LoVo (cell line): ENCODE measurements at regions not wholly inside any gene's neighbourhood (a gene's known extent, or its start where the extent isn't known, plus 50 kb on each side); places are given as distances from the start of the nearest gene placed in this dataset.

Experiments used
- DNase-seq: peaks from one replicate; pipeline ENCODE4 v3.0.0-alpha.2; 2016; ENCODE audit warnings: low spot score

DNA sequence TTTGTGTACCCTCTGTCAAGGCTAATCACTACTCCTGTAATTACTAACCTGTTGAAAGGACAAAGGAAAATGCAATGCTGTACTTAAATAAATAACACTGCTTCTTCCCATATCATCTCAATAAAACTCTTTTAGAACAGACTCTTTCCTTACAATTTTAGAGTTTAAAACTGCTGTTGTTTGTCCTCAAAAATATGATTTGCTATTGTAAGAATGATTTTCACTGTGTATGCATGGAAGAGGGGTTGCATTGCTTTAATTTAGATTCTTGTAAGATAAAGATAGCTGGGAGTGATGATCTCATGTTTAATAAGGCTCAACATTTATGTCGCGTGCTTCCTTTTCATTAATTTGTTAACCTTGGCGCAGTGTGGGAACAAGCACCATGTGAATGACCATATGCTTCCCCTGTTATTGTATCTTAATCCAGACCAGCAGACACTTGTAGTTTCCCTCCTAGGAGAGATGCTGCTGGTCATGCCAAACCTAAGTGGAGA, 89.8 kb upstream of the ATXN1 start:
- no peak for DNase-seq

DNA sequence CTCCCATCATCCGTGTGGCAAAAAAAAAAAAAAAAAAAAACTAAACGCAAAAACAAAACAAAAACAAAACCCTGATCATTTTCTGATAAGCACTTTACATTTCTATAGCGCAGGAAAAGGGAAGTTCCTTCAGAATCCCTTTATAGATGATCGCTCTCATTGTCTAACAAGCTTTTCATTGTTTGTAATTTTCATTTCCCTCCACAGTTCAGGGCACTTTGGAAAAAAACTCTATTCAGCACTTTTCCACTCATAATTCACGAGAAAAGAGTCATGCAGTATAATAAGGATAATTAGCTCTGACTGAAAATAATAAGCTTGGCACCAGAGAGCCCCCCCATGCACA, 89.4 kb upstream of the ATXN1 start:
- DNase-seq: no peak

DNA sequence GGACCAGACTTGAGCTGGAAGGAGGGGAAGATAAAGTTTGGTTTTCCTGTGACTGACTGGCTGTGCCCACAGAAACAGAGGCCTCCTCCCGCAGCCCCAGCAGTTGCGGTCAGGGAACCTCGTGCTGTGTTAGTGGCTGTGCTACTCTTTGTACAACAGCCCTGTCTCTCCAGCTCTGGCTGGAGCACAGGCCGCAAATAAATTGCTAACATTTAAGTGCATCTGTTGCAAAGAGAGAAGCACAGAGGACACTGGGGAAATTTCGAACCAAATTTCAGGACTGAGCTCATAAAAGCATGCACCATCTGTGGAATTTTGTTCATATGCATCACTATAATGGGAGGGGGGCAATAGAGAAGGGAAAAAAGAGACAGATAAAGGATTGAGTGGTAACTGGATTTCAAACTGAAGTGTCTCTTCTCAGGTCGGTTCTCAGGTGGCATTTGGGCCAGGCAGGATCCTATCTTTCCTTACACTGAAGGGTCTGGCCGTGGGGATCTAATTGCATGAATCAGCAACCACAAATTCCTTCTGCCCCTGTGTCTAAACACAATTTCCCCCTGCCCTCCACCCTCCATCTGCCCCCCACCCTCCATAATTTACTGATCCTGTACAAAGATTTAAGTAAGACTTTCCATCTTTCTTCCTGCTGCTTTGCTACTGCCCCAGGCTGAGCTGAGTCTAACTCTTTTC, 88.9 kb upstream of the ATXN1 start:
- DNase-seq: no peak

DNA sequence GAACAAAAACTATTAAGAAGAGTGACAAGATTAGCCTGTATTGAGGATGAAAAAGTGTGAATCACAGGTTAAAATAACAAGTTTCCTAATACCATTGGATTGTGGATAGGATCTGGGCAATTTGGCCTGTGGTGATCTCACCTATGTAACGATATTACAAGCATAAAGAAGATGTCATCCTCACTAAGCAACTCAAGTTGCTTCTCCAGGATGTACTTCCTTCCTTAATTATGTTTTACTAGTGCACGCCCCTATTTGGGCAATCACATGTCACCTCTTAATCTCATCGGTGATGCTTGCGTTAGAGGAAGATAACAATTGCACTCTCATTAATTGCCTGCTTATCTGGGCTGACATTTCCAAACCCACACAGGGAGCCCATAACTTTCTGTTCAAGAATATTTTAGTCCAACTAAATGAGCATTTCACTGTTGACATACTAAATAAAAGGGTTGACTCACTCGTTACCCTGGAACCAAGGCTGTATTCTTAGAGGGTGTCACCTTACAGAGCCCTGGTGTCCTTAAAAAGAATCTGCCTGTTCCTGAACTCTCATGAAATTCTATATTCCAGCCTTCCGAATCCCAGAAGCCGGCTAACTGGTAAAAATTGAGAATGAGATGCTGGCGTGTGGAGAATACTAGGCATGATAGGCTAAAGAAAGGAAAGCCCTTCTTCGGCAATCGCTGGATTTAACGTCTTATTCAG, 88.2 kb upstream of the ATXN1 start:
- no peak for DNase-seq

DNA sequence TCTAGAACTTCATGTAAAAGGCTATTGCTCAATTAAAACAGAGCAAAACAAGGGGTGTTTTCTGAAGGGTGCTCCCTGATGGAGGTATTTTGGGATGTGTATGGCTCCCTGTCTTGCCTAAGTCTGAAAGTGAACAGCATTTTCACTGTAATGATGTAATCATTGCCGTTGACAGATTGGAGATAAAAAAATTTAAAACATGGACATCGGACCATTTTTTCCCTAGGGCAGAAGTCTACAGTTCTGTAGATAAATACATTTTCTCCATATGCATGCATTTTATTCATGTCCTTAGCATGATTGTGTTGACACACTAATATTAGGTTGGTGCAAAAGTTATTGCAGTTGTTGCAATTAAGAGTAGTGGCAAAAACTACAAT, 85.1 kb upstream of the ATXN1 start:
- no peak for DNase-seq

DNA sequence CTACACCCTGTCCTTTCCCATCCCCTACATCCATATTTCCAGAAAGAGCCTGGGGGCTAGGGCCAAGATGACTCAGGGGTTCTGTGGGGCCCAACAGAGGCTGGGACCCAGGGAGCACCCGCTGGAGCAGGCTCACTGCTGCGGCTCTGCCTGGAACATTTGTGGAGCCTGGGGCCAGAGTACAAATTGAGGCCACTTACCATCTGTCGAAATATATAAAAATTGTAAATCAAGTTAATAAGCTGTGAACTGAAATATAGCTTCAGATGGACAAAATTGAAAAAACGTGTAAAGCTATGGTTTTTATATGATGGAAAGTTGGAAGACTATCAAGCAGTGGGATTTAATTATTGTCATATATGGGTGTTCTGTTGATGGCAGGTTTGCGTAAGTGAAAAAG, 82.9 kb upstream of the ATXN1 start:
- DNase-seq: no peak

DNA sequence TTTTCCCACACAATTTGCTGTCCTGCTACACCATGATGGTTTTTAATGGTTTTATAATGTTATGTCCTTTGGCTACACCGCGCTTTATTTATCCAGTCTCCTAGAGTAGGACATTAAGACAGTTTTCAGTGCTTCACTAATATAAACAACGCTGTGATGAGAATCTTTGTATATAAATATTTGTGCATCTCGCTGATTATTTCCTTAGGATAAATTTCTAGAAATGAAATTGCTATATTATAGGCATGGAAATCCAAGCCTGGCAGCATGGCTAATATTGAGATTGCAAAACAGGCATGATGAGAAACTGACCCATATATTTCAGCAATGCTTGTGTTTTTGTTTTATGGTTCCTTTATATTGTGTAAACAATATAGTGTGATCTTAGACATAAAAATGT, 81.4 kb upstream of the ATXN1 start:
- no peak for DNase-seq

DNA sequence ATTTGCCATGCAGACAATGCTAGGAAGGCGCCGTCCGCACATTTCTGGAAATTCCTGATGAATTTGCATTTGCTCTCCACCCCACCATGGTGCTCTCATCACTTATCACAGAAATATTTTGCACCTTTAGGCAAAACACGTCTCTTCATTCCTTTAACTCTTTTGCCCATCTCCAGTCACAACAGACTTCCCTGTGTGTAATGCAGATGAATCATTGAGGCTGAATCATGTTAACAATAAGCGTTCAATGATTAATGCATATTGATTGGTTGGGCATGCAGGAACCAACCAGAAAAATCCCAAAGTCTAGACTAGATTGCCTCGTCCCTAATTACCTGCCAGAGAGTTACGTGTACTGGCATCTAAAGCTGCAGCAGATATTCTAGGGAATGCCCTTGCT, 80.0 kb upstream of the ATXN1 start:
- DNase-seq: no peak

DNA sequence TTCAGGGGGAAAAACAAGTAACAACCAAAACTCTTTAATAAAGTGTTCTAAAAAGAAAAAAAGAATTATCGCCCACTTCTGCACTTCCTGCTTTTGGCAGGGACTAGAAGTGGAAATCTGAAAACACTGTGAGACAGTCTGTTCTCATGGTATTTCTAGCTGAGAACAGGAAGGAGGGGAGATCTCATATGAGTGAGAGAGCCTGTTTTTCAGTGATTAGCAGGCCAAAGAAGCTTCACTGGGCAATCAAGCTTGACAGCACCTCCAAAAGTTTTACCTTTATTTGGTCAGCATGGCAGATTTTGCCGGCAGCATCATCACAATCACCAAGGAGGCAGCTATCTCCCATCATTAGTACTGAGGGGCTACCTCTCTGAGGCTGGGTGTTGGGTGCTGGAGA, 79.5 kb upstream of the ATXN1 start:
- no peak for DNase-seq

DNA sequence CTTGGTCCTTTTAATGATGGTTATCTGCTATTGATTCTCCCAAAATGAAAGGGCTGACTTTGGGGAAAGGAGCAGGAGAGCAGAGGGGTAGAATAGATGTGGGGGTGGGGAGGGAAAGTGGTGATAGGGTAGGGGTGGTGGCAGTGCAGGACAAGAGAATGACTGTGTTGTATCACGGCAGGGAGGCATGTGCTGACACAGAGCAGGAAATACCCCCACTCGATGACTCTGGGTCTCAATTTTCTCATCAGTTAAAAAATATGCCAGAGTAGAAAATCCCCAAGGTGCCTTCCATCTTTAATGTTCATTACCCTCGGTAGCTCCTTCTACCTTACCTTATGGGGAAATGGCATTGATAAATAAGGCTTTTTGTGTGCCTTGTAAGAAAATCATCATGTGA, 79.0 kb upstream of the ATXN1 start:
- no peak for DNase-seq

DNA sequence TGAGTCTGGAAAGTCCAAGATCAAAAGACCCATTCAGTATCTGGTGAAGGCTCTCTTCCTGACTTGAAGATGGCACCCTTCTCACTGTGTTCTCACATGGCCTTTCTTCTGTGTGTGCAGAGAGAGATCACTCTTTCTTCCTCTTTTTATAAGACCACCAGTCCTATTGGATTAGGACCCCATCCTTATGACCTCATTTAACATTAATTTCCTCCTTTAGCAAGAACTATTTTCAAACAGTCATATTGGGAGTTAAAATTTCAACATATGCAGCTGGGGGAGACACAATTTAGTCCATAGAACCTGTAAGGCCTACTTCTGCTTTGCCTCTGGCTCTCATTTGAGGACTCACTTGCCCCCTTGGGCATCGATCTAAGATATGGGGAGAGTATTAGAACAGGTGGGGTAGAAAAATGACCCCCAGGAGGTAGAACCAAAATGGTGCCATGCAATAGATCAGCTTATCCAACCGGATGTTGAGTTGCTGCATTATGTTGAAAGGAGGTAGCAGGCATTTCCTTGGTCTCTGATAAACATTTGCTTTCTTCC, 78.4 kb upstream of the ATXN1 start:
- DNase-seq: no peak

DNA sequence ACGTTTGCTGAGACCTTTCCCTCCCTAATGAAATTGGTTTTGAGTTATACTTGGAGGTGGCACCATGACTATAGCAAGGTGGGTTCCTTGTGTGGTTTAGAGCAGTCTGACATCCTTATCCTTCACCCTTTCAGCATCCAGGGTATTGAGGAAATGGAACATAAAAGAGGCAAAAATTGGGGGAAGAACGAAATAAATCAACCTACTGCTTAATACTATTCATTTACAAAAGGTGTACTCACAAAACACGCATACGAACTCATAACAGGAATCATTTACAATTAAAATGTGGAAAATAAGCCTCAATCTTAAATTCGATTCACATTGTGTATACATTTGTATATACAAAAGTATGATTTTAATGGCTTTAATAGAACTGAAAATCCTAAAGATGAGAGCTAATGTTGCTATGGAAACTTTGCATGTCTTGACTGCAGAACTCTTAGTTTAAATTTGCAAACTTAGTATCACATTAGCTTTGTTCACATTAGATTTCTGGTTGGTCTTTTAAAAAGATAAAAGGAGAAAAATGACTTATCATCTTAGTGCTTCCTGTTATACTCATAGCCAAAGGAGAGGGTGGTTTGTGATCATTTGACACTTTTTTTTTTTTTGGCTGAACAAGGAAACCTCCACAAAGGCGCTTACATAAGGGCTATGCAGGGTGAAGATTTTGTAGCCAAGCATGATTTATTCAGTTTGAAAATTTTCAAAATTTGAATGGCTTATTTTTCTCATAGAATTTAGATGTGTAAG, 76.1 kb upstream of the ATXN1 start:
- DNase-seq: no peak

DNA sequence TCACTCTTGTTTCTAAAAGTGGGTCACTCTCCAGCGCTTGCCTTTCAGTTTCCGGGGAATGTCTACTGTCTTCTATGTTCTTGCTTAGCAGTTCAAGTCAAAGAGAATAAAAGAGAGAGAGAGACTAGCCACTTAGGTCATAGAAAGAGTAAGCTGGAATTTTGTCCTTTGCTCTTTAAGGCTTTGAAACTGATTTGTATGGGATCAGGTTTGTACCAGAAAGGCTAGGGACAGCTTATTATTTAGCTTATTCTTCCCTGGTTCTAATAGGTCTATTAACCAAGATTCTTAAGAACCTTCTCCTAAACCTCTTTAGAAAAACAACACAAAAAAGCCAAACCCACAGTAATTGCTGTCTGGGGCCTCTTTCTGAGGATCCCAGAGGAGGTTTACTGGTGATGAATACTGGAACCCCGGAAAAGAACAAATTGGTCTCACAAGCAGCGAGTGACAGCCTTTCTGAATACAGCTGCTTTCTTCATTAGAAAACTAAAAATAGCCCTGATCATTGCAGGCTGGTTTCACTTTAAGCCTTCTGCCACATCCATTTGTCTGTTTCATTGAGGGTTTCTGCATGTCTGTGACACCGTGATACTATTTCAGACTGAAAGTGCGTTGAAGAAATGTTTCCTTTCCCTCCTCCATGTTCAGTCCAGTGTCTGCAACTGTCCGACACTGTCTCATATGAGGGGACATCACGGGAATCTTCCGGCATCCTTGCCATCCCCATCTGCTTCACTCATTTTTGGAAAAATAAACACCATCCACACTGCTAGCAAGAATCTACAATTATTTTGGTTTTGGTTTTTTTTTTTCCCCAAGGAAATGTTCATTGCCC, 75.1 kb upstream of the ATXN1 start:
- no peak for DNase-seq

DNA sequence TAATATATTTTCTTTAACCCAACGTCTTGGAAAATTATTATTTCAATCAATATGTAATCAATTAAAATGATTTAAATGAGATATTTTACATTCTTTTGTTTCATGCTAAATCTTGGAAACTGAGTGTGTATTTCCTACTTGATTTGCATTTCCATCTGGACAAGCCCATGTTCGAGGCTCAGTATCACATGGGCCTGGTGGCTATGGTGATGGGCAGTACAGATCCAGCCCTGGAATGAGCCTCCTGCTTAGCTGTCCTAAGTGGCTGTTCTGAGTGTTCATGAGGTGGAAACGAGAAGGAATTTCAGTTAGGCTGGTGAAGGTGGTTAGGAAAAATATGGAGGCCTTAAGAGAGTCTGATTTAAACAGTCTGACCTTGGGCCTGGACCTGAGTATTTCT, 73.0 kb upstream of the ATXN1 start:
- no peak for DNase-seq

DNA sequence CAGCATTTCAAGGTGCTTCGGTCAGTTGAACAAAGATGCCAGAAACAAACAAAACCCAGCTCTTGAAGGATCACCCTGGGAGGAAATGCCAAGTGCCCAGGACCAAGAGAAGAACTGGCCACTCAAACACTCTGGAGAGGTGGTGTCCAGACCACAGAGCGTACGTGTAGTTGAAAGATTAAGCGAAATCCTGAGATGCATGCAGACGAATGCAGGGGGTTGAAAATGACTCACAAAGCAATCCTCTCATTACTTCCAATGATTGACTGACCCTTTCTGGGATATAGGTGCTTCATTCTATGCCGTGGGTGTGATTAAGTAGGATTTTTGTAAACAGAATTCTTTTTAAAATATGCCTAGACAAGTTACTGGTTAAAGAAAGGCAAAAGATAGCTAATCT, 71.5 kb upstream of the ATXN1 start:
- DNase-seq: no peak

DNA sequence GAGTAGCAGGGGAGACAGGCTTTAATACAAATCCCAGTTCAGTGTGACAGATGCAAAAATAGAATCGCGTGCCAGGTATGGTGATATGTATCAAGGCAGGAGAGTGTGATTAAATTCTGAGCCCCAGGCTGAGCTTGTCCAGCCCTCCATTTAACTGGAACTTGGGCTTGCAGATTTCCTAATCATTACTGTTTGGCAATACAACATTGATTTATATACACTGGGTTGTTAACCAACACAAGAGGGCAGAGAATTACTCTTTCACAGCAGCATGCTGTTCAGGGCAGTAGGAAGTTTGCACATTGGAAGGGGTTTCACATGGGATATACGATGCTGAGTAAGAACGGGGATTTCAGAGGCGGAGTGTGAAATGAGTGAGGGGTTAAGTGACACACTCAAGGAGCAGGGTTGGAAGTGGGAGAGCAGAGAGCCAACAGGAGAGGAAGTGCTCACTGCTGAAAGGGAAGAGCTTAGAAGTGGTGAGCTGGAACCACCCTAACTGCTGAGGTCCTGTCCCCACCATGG, 70.8 kb upstream of the ATXN1 start:
- DNase-seq: no peak

DNA sequence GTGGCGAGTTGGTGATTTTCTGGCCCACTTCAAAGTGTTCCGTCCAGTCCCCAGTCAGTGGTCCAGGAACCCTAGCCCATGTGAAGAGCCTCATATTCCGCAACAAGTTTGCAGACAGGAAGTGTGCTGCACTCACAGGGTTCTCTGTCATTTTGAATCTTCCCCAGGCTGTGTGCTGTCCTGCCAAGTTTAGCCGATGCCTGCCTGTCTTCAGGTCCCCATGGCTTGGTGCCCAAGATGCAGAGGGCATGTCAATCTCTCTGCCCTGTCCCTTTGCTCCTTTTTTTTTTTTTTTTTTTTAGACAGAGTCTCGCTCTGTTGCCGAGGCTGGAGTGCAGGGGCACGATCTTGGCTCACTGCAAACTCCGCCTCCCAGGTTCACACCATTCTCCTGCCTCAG, 69.9 kb upstream of the ATXN1 start:
- no peak for DNase-seq

DNA sequence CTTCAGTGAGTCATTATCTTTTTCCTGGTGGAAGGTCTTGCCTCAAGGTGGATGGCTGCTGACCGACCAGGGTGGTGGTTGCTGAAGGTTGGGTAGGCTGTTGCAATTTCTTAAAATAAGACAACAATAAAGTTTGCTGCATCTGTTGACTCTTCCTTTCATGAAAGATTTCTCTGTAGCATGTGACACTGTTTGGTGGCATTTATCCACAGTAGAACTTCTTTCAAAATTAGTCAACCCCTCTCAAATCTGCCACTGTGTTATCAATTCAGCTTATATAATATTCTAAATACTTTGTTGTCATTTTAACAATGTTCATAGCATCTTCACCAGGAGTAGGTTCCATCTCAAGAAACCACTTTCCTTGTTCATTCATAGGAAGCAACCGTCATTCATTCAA, 66.8 kb upstream of the ATXN1 start:
- DNase-seq: no peak

DNA sequence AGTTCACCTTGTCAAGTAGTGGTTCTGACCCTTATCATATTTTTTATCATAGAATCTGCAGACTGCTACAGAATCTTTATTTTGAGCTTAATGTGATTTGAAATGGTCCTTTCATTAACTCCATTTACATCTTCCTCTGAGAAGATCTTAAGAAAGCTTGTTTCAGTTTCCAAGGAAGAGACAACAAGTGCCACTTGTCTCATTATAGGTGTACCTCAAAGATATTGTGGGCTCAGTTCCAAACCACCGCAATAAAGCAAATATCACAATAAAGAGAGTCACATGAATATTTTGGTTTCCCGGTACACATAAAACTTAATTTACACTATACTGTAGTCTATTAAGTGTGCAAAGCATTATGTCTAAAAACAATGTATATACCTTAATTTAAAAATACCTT, 66.4 kb upstream of the ATXN1 start:
- no peak for DNase-seq

DNA sequence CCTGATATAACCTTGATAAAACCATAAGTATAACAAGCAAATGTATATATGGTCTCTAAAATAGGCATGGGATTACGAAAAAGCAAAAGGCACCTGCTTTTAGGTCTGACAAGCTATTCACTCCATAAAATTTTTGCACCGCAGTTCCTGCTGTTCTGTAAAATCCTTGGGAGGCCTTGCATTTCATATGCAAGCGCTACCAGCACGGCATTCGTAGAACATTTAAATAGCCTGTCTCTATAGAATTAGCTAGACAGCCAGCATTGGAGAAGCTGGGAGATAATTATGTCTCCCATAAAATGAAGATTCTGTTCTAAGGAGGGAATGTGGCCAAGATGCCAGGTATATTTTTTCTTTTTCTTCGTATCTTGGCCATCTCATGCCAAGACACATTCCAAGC, 64.5 kb upstream of the ATXN1 start:
- no peak for DNase-seq

DNA sequence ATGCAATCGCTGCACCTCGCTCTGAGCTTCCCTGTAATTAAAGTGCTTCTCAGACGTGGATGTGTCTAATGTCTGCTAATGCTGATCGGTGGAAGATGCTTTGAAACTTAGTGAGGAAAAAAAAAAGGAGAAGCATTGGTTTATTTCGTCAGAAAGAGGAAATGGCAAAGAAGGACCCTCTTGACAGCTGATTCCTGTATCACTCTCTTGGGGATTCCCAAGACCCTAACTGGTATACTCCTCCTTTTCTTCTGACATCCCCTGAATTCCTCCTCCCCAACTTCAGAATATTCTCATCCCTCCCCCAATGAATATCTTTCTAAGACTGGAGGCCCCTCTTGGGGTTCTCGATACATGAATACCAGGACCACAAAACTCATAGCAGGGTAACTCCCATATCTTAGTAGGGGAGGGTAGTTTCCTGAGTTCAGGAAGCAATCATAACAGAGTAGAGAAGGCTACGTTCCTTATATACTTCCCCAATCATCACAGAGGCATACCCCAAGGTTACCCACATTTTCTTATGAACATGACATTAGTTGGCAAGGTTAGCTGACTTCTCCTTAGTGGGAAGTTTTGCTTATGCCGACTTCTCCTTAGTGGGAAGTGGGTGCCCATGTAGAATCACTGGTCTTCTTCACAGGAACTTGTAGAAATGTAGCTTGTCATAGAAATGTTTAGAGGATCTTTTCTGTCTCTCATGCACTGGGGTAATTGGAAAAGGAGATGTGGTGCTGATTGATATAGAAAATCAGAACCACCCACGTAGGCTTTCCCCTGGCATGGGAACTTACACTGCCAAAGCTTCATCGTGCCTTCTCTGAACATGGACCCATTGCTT, 63.8 kb upstream of the ATXN1 start:
- DNase-seq: no peak
